ENCODE measurements at regions not wholly inside any gene's neighbourhood (a gene's known extent, or its start where the extent isn't known, plus 50 kb on each side); places are given as distances from the start of the nearest gene placed in this dataset.

DNA sequence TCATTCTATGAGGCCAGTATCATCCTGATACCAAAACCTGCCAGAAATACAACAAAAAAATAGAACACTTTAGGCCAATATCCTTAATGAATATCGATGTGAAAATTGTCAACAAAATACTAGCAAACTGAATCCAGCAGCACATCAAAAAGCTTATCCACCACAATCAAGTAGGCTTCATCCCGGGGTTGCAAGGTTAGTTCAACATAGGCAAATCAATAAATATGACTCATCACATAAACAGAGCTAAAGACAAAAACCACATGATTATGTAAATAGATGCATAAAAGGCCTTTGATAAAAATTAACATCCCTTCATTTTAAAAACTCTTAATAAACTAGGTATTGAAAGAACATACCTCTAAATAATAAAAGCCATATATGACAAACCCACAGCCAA lies 403.2 kb upstream of the AZI2 start:
- Mint-ChIP-seq H3K4me1 (ENCODE audit: low read depth) (no peaks in the 10 kb centered on the region), H3K36me3 (ENCODE audit: low read depth) (no peaks in the 10 kb centered on the region), H3K27me3 (ENCODE audit: low read depth) (no peaks in the 10 kb centered on the region), H3K9me3 (peaks cover 26% of the 10 kb centered on the region), H3K4me3 (ENCODE audit: low read depth) (no peak overlapping the region), H3K27ac (no peak overlapping the region)
- no peak for DNase-seq (ENCODE audit: low spot score)
- intact Hi-C loops (cut with micrococcal nuclease) = no loop called here

DNA sequence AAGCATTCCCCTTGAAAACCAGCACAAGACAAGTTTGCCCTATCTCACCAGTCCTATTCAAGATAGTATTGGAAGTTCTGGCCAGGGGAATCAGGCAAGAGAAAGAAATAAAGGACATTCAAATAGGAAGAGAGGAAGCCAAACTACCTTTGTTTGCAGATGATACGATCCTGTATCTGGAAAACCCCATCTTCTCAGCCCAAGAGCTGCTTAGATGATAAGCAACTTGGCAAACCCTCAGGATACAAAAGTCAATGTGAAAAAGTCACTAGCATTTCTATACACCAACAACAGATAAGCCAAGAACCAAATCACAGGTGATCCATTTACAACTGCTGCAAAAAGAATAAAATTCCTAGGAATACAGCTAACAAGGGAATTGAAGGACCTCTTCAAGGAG lies 403.7 kb upstream of the AZI2 start:
- Mint-ChIP-seq H3K9me3 (peaks cover 26% of the 10 kb centered on the region), H3K4me1 (ENCODE audit: low read depth) (no peaks in the 10 kb centered on the region), H3K4me3 (ENCODE audit: low read depth) (no peak overlapping the region), H3K27me3 (ENCODE audit: low read depth) (no peaks in the 10 kb centered on the region), H3K36me3 (ENCODE audit: low read depth) (no peaks in the 10 kb centered on the region), H3K27ac (no peak overlapping the region)
- DNase-seq (ENCODE audit: low spot score) = no peak
- intact Hi-C loops (cut with micrococcal nuclease) = no loop called here

DNA sequence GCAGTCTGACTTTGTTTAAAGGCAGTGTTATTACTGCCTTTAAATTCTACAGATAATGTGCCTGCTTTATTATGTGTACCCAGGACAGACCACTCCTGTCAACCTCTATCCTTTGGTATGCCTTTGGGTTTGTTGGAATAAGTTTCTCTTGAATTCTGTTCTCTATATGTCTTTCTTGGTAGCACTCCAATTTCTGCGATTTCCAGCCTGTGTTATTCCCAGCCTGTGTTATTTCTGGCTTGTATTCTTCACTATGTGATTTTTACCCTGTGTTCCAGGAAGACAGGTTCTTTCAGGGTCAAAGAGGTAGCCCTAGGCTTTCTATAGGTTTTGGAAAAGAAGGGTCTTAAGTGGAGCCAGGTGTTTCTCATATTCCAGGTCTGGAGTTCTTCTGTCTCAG lies 407.4 kb upstream of the AZI2 start:
- no peaks in the 10 kb centered on the region for H3K36me3 Mint-ChIP-seq (ENCODE audit: low read depth)
- no peaks in the 10 kb centered on the region for H3K27me3 Mint-ChIP-seq (ENCODE audit: low read depth)
- intact Hi-C loops (cut with micrococcal nuclease) = no loop called here
- no peak overlapping the region for H3K4me3 Mint-ChIP-seq (ENCODE audit: low read depth)
- H3K4me1 Mint-ChIP-seq (ENCODE audit: low read depth) = no peaks in the 10 kb centered on the region
- no peak for DNase-seq (ENCODE audit: low spot score)
- H3K9me3 Mint-ChIP-seq = peaks cover 10% of the 10 kb centered on the region
- no peak overlapping the region for H3K27ac Mint-ChIP-seq

DNA sequence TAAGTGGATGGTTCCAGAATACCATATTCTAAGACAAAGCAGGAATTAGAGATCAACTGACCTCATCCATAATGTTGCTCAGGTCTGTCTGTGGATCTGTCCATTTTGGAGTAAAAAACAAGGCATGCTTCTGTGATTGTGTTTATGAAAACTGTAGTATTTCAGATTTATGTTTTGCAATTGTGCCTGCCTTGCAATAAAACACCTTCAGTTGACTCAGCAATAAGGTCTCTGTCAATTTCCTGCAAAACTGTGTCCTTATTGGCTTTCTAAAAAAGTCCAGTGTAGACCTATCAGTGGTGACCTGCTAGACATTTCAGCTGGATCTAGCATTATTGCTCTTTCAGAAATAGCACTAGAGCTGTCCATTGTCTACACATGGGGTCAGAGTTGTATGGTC lies 409.5 kb upstream of the AZI2 start:
- Mint-ChIP-seq H3K27ac (no peak overlapping the region), H3K36me3 (ENCODE audit: low read depth) (no peaks in the 10 kb centered on the region), H3K9me3 (no peaks in the 10 kb centered on the region), H3K4me1 (ENCODE audit: low read depth) (no peaks in the 10 kb centered on the region), H3K4me3 (ENCODE audit: low read depth) (no peak overlapping the region), H3K27me3 (ENCODE audit: low read depth) (no peaks in the 10 kb centered on the region)
- no peak for DNase-seq (ENCODE audit: low spot score)
- intact Hi-C loops (cut with micrococcal nuclease) = no loop called here

DNA sequence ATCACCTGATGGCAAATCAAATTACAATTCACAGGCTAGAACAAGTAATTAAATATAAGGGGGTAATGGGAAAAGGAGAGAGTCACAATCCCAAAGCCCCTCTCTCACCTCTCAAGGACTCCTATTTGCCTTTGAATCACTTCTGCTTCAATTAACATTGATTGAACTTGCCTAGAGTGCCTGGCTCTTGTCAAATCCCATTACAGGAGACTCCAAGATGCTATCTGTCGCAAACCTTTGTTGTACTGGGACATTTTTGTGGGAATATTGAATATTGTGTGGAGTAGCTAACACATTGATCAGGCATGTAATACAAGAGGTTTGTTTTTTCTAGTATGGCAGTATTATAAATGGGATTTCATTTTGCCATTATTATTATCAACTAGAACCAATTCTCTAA lies 412.8 kb upstream of the AZI2 start:
- H3K9me3 Mint-ChIP-seq = no peaks in the 10 kb centered on the region
- H3K27ac Mint-ChIP-seq = no peak overlapping the region
- DNase-seq (ENCODE audit: low spot score) = no peak
- no peaks in the 10 kb centered on the region for H3K27me3 Mint-ChIP-seq (ENCODE audit: low read depth)
- no peaks in the 10 kb centered on the region for H3K36me3 Mint-ChIP-seq (ENCODE audit: low read depth)
- H3K4me3 Mint-ChIP-seq (ENCODE audit: low read depth) = no peak overlapping the region
- intact Hi-C loops (cut with micrococcal nuclease) = no loop called here
- H3K4me1 Mint-ChIP-seq (ENCODE audit: low read depth) = no peaks in the 10 kb centered on the region

DNA sequence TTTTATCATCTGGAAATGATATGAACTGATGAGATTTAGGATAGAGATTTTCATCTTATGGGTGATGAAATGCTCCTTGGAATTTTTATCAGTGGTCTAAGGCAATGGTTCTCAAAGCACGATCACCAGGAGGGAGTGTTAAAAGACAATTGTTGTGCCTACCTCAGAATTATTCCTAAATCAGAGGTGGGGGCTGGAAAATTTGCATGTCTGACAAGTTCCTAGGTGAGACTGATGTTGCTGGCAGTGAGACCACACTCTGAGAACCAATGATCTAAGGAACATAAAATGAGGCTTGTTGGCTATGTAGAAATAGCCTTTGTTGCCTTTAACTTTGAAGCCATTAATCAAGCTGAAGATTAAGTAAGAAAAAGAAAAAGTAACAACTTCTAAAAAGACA lies 416.6 kb upstream of the AZI2 start:
- Mint-ChIP-seq H3K9me3 (peaks cover 4% of the 10 kb centered on the region), H3K4me1 (ENCODE audit: low read depth) (no peaks in the 10 kb centered on the region), H3K27me3 (ENCODE audit: low read depth) (no peaks in the 10 kb centered on the region), H3K36me3 (ENCODE audit: low read depth) (no peaks in the 10 kb centered on the region), H3K4me3 (ENCODE audit: low read depth) (no peak overlapping the region), H3K27ac (no peak overlapping the region)
- intact Hi-C loops (cut with micrococcal nuclease) = no loop called here
- no peak for DNase-seq (ENCODE audit: low spot score)

DNA sequence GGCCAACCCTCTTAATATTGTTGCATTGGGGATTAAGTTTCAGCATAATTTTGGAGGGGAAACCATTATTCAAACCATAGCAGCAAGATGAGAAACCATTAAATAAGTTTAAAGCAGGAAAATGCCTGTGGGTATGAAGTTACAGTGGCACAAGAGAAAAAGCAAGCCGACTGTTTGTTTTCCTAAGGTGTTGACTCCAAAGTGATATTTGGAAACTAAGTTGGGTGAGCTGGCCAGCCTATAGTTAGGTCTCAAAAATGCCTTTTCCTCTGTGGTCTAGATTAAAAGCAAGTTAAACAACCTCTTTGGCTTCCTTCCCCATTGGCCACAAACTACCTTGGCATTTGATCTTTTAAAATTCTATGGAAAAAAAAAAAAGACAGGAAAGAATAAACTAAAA lies 419.8 kb upstream of the AZI2 start:
- intact Hi-C loops (cut with micrococcal nuclease) = no loop called here
- Mint-ChIP-seq H3K27ac (no peak overlapping the region), H3K4me3 (ENCODE audit: low read depth) (no peak overlapping the region), H3K36me3 (ENCODE audit: low read depth) (no peaks in the 10 kb centered on the region), H3K27me3 (ENCODE audit: low read depth) (no peaks in the 10 kb centered on the region), H3K4me1 (ENCODE audit: low read depth) (no peaks in the 10 kb centered on the region), H3K9me3 (peaks cover 23% of the 10 kb centered on the region)
- no peak for DNase-seq (ENCODE audit: low spot score)

DNA sequence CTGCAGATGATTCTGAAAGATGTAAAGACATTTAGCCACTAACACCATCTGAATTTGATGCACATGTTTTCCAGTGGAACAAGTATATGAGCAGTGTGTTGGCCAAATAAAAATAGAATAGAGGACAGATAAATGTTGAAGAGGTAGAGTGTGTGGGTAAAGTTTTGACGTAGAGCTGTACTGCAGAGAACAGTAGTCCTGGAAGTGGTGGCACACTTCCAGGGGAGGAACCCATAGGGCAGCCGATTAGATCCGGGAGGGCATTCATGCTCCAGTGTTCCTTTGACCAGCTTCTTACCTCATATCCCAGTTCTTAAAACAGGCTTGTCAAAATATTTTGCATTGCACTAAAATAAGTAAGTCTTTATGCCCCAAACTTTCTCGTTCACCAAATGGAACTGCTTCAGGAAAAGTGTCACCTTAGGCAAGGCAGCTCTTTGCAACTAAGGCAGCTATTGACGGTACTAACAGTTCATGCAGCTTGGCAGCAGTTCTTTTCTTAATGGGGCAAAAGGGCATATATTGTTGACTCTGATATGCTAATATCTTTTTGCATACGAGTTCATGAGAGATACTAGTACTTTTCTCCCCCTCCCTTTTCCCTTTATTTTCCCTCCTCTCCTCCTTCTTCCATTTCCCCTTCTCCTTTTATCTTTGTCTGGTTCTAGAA lies 429.3 kb upstream of the AZI2 start:
- H3K4me1 Mint-ChIP-seq (ENCODE audit: low read depth) = no peaks in the 10 kb centered on the region
- no peaks in the 10 kb centered on the region for H3K27me3 Mint-ChIP-seq (ENCODE audit: low read depth)
- H3K27ac Mint-ChIP-seq = no peak overlapping the region
- peaks cover 4% of the 10 kb centered on the region for H3K9me3 Mint-ChIP-seq
- intact Hi-C loops (cut with micrococcal nuclease) = no loop called here
- H3K4me3 Mint-ChIP-seq (ENCODE audit: low read depth) = no peak overlapping the region
- H3K36me3 Mint-ChIP-seq (ENCODE audit: low read depth) = no peaks in the 10 kb centered on the region
- no peak for DNase-seq (ENCODE audit: low spot score)

DNA sequence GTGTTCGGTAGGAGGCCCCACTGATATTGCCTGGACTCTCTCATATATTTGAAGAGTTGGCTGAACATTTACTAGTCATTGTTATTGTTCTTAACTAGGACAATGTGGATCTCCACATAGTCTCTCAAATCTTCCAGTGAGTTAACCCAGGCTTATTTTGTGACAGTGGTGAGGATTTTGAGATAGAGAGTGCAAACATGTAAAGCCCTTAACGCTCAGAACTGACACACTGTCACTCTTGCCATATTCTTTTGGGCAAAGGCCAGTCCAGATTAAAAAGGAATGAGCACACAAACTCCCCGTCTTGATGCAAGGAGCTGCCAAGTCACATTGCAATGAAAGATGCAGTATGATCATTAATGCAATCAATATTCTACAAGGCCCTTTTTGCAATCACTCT lies 431.9 kb upstream of the AZI2 start:
- intact Hi-C loops (cut with micrococcal nuclease) = no loop called here
- no peak overlapping the region for H3K27ac Mint-ChIP-seq
- no peak overlapping the region for H3K4me3 Mint-ChIP-seq (ENCODE audit: low read depth)
- H3K4me1 Mint-ChIP-seq (ENCODE audit: low read depth) = no peaks in the 10 kb centered on the region
- no peaks in the 10 kb centered on the region for H3K27me3 Mint-ChIP-seq (ENCODE audit: low read depth)
- no peak for DNase-seq (ENCODE audit: low spot score)
- no peaks in the 10 kb centered on the region for H3K36me3 Mint-ChIP-seq (ENCODE audit: low read depth)
- H3K9me3 Mint-ChIP-seq = no peaks in the 10 kb centered on the region

DNA sequence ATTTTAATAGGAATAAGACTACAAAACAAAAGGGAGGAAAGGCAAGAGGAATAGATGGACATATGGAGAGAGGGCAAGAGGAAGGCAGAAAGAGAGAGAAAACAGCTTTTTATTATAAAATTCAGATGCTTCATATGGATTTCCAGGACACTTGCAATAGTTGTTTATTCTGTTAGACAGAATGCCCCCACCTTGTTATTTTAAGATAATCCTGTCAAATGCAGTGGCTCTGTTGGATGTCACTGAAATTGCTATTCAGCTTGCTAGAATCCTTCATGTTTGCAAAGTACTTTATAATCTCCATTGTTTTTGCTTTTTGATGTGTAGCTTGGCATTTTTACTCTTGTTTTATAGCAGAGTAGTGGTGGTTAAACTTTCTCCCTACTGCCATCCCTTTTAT lies 432.4 kb upstream of the AZI2 start:
- H3K9me3 Mint-ChIP-seq = no peaks in the 10 kb centered on the region
- intact Hi-C loops (cut with micrococcal nuclease) = no loop called here
- DNase-seq (ENCODE audit: low spot score) = no peak
- H3K36me3 Mint-ChIP-seq (ENCODE audit: low read depth) = no peaks in the 10 kb centered on the region
- no peaks in the 10 kb centered on the region for H3K4me1 Mint-ChIP-seq (ENCODE audit: low read depth)
- no peaks in the 10 kb centered on the region for H3K27me3 Mint-ChIP-seq (ENCODE audit: low read depth)
- H3K4me3 Mint-ChIP-seq (ENCODE audit: low read depth) = no peak overlapping the region
- H3K27ac Mint-ChIP-seq = no peak overlapping the region

DNA sequence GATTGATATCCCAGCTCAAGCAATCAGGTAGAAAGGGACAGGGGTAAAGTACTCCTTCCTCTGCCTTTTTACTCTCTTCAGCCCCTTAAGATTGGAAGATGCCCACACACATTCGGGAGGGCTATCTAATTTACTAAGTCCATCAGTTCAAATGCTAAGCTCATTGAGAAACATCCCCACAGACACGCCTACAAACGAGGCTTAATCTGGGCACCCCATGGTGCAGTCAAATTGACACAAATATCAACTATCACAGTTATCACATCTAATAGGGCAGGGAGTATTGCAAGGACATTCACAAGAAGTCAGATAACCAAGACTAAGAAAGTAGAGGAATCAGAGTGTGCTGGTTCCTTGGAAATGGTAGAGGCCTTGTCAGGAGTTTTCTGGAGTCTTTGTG lies 437.8 kb upstream of the AZI2 start:
- no peak for DNase-seq (ENCODE audit: low spot score)
- H3K27me3 Mint-ChIP-seq (ENCODE audit: low read depth) = no peaks in the 10 kb centered on the region
- intact Hi-C loops (cut with micrococcal nuclease) = no loop called here

DNA sequence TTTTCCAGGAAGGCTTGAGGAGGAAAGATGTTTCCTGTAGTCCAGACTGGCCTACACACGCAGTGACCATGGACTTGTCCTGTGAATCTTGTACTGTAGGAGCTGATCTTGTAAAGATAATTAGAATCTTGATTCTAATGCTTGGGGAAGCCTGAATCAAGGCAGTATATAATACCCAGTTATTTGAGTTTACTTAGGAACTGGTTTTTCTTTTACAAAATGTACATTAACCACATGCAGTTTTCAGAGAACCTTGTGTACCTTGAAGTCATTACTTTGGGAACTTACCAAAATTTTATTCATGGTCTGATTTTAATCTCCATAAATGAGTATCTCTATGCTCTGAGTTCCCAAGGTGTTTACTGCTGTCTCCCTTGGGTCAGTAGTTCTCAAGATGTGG lies 439.9 kb upstream of the AZI2 start:
- Mint-ChIP-seq H3K9me3 (no peaks in the 10 kb centered on the region), H3K4me1 (ENCODE audit: low read depth) (no peaks in the 10 kb centered on the region), H3K4me3 (ENCODE audit: low read depth) (no peak overlapping the region), H3K27ac (no peak overlapping the region), H3K27me3 (ENCODE audit: low read depth) (no peaks in the 10 kb centered on the region), H3K36me3 (ENCODE audit: low read depth) (no peaks in the 10 kb centered on the region)
- intact Hi-C loops (cut with micrococcal nuclease) = no loop called here
- no peak for DNase-seq (ENCODE audit: low spot score)

More for the DNA sequence above, 437.8 kb upstream of the AZI2 start:
- H3K36me3 Mint-ChIP-seq (ENCODE audit: low read depth) = no peaks in the 10 kb centered on the region
- no peaks in the 10 kb centered on the region for H3K4me1 Mint-ChIP-seq (ENCODE audit: low read depth)
- H3K27ac Mint-ChIP-seq = no peak overlapping the region
- H3K9me3 Mint-ChIP-seq = no peaks in the 10 kb centered on the region
- H3K4me3 Mint-ChIP-seq (ENCODE audit: low read depth) = no peak overlapping the region

DNA sequence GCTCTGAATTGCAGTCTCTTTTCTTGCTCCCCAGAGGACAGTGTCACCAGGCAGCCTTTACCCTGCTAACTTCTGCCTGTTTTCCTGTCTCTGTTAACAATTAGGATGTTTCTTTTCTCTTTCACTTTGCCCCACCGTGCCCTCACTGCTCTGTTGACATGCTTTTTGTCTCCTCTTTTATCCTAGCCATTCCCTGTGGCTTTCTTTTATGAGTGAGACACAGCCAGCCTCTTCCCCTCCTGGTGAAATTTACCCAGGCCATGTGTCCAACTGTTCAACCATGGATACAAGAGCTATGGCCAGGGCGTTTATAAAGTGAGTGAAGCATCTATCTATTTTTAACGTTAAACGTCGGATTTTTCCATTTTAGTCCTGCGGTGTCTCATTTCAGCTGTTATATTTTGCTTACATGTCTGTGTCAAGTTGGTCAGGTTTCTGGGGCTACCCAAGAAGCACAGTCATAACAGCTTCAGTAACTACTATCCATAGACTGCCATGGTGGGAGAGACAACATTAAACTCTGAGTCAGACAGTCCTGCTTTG lies 443.2 kb upstream of the AZI2 start:
- Mint-ChIP-seq H3K9me3 (no peaks in the 10 kb centered on the region), H3K27me3 (ENCODE audit: low read depth) (no peaks in the 10 kb centered on the region), H3K4me3 (ENCODE audit: low read depth) (no peak overlapping the region), H3K4me1 (ENCODE audit: low read depth) (no peaks in the 10 kb centered on the region), H3K27ac (no peak overlapping the region), H3K36me3 (ENCODE audit: low read depth) (no peaks in the 10 kb centered on the region)
- no peak for DNase-seq (ENCODE audit: low spot score)
- intact Hi-C loops (cut with micrococcal nuclease) = no loop called here

DNA sequence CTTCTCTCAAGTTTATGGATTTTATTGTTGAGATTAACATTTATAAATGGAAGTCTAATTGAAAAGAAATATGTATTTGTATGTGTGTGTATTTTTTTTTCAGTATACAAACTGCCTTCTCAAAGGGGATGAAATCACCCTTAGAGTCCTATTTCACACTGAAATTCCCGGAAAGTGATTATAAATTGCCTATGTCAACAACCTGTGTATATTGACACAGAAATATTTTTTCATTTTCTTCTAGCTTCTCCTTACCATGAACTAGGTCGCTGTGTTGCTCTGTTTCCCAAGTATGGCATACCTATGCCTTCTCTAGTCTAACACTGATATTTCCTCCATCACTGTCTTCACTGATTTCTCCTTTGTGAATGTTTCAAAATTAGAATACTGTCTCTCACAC lies 444.0 kb upstream of the AZI2 start:
- no peaks in the 10 kb centered on the region for H3K36me3 Mint-ChIP-seq (ENCODE audit: low read depth)
- H3K27ac Mint-ChIP-seq = no peak overlapping the region
- H3K4me1 Mint-ChIP-seq (ENCODE audit: low read depth) = no peaks in the 10 kb centered on the region
- H3K27me3 Mint-ChIP-seq (ENCODE audit: low read depth) = no peaks in the 10 kb centered on the region
- intact Hi-C loops (cut with micrococcal nuclease) = no loop called here
- no peaks in the 10 kb centered on the region for H3K9me3 Mint-ChIP-seq
- DNase-seq (ENCODE audit: low spot score) = no peak
- no peak overlapping the region for H3K4me3 Mint-ChIP-seq (ENCODE audit: low read depth)

Measured in activated T-helper 2 cell treated with anti-CD3 and anti-CD28 coated beads, Interferon-gamma antibody, Interleukin-2, Interleukin-4, amounts not matched to agents 10 μg/mL and 5 μg/mL and 100 μg/mL, durations not matched to agents 14 hours and 24 hours and 36 hours (primary cell).